ENCODE measurements at regions not wholly inside any gene's neighbourhood (a gene's known extent, or its start where the extent isn't known, plus 50 kb on each side); places are given as distances from the start of the nearest gene placed in this dataset.

DNA sequence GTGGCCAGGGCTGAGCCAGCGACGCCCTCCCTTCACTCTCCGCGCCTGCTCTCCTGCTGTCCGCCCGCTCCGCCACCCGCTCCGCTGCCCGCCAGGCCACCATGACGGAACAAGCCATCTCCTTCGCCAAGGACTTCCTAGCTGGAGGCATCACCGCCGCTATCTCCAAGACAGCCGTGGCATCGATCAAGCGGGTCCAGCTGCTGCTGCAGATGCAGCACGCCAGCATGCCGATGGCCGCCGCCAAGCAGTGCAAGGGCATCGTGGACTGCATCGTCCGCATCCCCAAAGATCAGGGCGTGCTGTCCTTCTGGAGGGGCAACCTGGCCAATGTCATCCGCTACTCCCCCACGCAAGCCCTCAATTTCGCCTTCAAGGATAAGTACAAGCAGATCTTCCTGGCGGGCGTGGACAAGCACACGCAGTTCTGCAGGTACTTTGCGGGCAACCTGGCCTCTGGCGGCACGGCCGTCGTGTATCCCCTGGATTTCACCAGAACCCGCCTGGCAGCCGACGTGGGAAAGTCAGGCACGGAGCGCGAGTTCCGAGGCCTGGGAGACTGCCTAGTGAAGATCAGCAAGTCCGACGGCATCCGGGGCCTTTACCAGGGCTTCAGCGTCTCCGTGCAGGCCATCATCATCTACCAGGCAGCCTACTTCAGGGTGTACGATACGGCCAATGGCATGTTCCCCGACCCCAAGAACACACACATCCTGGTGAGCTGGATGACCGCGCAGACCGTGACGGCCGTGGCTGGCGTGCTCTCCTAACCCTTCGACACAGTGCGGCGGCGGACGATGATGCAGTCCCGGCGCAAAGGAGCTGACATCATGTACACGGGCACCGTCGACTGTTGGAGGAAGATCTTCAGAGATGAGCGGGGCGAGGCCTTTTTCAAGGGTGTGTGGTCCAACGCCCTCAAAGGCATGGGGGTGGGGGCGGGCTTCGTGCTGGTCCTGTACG lies 1130.4 kb upstream of the ACO1 start:
- Histone ChIP-seq H3K27ac (ENCODE audit: extremely low read length, insufficient read depth, low read length) (no peak overlapping the region), H3K36me3 (replicated peaks in 1 of 2; ENCODE audit: control insufficient read depth in 1 of 2, insufficient read depth in 2 of 2, low read length in 2 of 2) (no peaks in the 10 kb centered on the region), H3K4me2 (ENCODE audit: low read depth, low read length) (no peak overlapping the region), H3K79me2 (ENCODE audit: insufficient read depth, low read length) (no peaks in the 10 kb centered on the region), H3K27me3 (ENCODE audit: control insufficient read depth in 1 of 2, insufficient read depth in 2 of 2, low read length in 2 of 2) (no peaks in the 10 kb centered on the region), H3K9ac (ENCODE audit: insufficient read depth, low read depth, low read length) (no peak overlapping the region), H3K4me1 (ENCODE audit: insufficient read depth, low read length) (no peaks in the 10 kb centered on the region), H2AFZ (ENCODE audit: low read length) (no peak overlapping the region), H4K20me1 (ENCODE audit: insufficient read depth, low read length) (no peaks in the 10 kb centered on the region), H3K9me3 (ENCODE audit: low read length) (no peaks in the 10 kb centered on the region), H3K4me3 (replicated peaks in 1 of 3; ENCODE audit: insufficient read depth in 1 of 3, low read depth in 2 of 3, low read length in 3 of 3) (no peak overlapping the region)
- in situ Hi-C loops (cut with HindIII; ENCODE audit: extremely low pct_ligation_motif_present, low pct_unique_long_range_greater_than_20kb) (no loop called here), intact Hi-C loops (cut with micrococcal nuclease; ENCODE audit: unreplicated experiment) (no loop called here)
- no peak for ATAC-seq
- ChIA-PET POLR2A (no interaction called here), CTCF (ENCODE audit: low intra/inter-chr PET ratio, low total read pairs) (no interaction called here)
- TF ChIP-seq ZNF619 (CRISPR knock-in tag; IDR thresholded peaks at IDR 0.05) (no peak), SKIL (CRISPR knock-in tag; IDR thresholded peaks at IDR 0.05; ENCODE audit: borderline replicate concordance) (no peak), ZNF878 (CRISPR knock-in tag; IDR thresholded peaks at IDR 0.05) (no peak), WIZ (CRISPR knock-in tag; IDR thresholded peaks at IDR 0.05) (no peak), HDAC2 (CRISPR knock-in tag; IDR thresholded peaks at IDR 0.05) (no peak), NFKB2 (CRISPR knock-in tag; IDR thresholded peaks at IDR 0.05; ENCODE audit: borderline replicate concordance) (no peak), ZNF432 (CRISPR knock-in tag; IDR thresholded peaks at IDR 0.05; ENCODE audit: borderline replicate concordance) (no peak), HDAC6 (IDR thresholded peaks at IDR 0.05; ENCODE audit: low read depth, low read length) (no peak), ELF4 (CRISPR knock-in tag; IDR thresholded peaks at IDR 0.05; ENCODE audit: borderline replicate concordance) (no peak), AKNA (CRISPR knock-in tag; IDR thresholded peaks at IDR 0.05; ENCODE audit: borderline replicate concordance) (no peak)
- TF ChIP-seq, protein P1, sequence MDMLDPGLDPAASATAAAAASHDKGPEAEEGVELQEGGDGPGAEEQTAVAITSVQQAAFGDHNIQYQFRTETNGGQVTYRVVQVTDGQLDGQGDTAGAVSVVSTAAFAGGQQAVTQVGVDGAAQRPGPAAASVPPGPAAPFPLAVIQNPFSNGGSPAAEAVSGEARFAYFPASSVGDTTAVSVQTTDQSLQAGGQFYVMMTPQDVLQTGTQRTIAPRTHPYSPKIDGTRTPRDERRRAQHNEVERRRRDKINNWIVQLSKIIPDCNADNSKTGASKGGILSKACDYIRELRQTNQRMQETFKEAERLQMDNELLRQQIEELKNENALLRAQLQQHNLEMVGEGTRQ (IDR thresholded peaks at IDR 0.05; ENCODE audit: low read depth, low read length), result no peak
- TF ChIP-seq, protein P1 (CRISPR knock-in tag; IDR thresholded peaks at IDR 0.05; ENCODE audit: borderline replicate concordance), result no peak
- TF ChIP-seq, protein P2, sequence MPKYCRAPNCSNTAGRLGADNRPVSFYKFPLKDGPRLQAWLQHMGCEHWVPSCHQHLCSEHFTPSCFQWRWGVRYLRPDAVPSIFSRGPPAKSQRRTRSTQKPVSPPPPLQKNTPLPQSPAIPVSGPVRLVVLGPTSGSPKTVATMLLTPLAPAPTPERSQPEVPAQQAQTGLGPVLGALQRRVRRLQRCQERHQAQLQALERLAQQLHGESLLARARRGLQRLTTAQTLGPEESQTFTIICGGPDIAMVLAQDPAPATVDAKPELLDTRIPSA (CRISPR knock-in tag; IDR thresholded peaks at IDR 0.05; ENCODE audit: borderline replicate concordance), result no peak
- no peak for DNase-seq (ENCODE audit: low spot score)
- BruUV-seq (replicated peaks), result no TSS peak
- 82% methylated on average over 32 of the region's 73 CpGs for WGBS (ENCODE audit: low lambda C conversion rate)
- no peak for FAIRE-seq
